Chondrocyte (in vitro differentiated cells): ENCODE measurements at regions not wholly inside any gene's neighbourhood (a gene's known extent, or its start where the extent isn't known, plus 50 kb on each side); places are given as distances from the start of the nearest gene placed in this dataset.

Experiments
- DNase-seq: peaks from one replicate; pipeline ENCODE4 v3.0.0; 2021; ENCODE audit warnings: mixed read lengths, low spot score
- H3K27ac Mint-ChIP-seq: one replicate; pipeline ENCODE4 v1.8.0; 2021; ENCODE audit warnings: mild to moderate bottlenecking, moderate library complexity, mixed read lengths; ENCODE audit not compliant: unreplicated experiment
- H3K27me3 Mint-ChIP-seq: 2 replicates; pipeline ENCODE4 v1.8.0; 2021; ENCODE audit warnings: low read depth, mixed read lengths
- H3K36me3 Mint-ChIP-seq: 2 replicates; pipeline ENCODE4 v1.8.0; 2021; ENCODE audit warnings: low read depth, mixed read lengths
- H3K4me1 Mint-ChIP-seq: 2 replicates; pipeline ENCODE4 v1.8.0; 2021; ENCODE audit warnings: low read depth, mild to moderate bottlenecking, mixed read lengths
- H3K4me3 Mint-ChIP-seq: one replicate; pipeline ENCODE4 v1.8.0; 2021; ENCODE audit warnings: mild to moderate bottlenecking, moderate library complexity, mixed read lengths; ENCODE audit not compliant: unreplicated experiment
- H3K9me3 Mint-ChIP-seq: 2 replicates; pipeline ENCODE4 v1.8.0; 2021; ENCODE audit warnings: low read depth, mixed read lengths
- TF ChIP-seq, protein P1 (sequence below): fragments of 200-600 bp; sonication (generic); IDR thresholded peaks from 2 replicates; pipeline ENCODE4 v1.5.0; 2021; ENCODE audit warnings: antibody characterized with exemption, mild to moderate bottlenecking, moderate library complexity

DNA sequence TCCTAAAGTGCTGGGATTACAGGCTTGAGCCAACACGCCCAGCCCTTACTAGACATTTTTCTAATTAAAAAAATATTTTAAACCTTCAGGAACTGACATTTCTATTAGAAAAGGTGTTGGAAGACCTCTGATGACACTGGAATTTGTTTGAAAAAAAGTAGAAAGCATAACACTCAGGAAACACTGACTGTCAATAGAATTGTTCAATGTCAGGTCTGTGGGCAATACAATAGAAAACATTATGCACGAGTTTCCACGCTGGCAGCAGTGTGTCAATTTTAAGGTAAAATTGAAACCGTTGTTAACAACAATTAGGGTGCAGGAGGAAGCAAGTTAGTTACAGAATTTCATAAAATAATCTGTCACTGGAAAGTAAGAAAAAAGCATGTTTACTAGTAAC lies 140.7 kb upstream of the KLHL4 start:
- DNase-seq: no peak
- Mint-ChIP-seq H3K27me3 (peaks cover 13% of the 10 kb centered on the region), H3K4me1 (no peaks in the 10 kb centered on the region), H3K27ac (no peak overlapping the region), H3K4me3 (no peak overlapping the region), H3K9me3 (no peaks in the 10 kb centered on the region), H3K36me3 (no peaks in the 10 kb centered on the region)
- TF ChIP-seq, protein P1, sequence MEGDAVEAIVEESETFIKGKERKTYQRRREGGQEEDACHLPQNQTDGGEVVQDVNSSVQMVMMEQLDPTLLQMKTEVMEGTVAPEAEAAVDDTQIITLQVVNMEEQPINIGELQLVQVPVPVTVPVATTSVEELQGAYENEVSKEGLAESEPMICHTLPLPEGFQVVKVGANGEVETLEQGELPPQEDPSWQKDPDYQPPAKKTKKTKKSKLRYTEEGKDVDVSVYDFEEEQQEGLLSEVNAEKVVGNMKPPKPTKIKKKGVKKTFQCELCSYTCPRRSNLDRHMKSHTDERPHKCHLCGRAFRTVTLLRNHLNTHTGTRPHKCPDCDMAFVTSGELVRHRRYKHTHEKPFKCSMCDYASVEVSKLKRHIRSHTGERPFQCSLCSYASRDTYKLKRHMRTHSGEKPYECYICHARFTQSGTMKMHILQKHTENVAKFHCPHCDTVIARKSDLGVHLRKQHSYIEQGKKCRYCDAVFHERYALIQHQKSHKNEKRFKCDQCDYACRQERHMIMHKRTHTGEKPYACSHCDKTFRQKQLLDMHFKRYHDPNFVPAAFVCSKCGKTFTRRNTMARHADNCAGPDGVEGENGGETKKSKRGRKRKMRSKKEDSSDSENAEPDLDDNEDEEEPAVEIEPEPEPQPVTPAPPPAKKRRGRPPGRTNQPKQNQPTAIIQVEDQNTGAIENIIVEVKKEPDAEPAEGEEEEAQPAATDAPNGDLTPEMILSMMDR: no peak

DNA sequence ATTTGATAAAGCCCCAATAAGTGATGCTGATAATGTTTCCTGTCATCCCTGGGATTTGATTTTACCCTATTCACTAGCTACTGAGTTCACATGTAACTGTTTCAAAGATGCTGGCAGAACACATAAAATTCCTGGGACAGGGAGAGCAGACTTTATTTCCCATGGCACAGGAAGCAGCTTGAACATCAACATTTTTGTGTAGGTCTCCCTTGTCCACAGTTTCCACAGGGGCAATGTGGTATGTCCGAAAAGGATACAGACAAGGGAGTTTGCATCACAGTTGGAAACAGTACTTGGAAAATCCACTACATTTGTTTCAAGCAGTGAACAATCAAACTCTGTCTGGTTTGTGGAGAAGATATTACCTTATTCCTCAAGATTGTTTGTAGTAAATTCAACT lies 129.2 kb upstream of the KLHL4 start:
- no peak for DNase-seq

DNA sequence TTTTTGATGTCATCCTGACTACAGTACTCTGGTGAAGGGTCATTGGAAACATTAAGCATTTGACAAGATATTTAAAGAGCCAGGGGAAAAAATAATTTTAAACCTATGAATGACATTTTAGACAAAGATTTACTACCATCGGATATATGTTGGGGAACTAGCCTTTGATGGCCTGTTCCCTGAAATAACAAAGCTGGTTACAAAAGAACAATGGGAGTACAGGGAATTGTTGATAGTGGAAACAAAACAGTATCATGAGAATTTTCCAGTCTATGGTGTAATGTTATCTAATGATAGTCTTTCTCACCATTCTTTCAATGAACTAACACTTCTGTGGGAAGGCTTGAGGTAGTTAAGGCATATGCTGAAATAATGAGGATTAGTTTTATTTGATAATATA lies 125.9 kb upstream of the KLHL4 start:
- H3K27me3 Mint-ChIP-seq: peaks cover 19% of the 10 kb centered on the region
- no peak overlapping the region for H3K27ac Mint-ChIP-seq
- TF ChIP-seq, protein P1: no peak
- H3K4me1 Mint-ChIP-seq: no peaks in the 10 kb centered on the region
- no peak overlapping the region for H3K4me3 Mint-ChIP-seq
- no peak for DNase-seq
- H3K9me3 Mint-ChIP-seq: no peaks in the 10 kb centered on the region
- H3K36me3 Mint-ChIP-seq: no peaks in the 10 kb centered on the region

More for the DNA sequence above, 129.2 kb upstream of the KLHL4 start:
- Mint-ChIP-seq H3K36me3 (no peaks in the 10 kb centered on the region), H3K4me1 (no peaks in the 10 kb centered on the region), H3K9me3 (peaks cover 2% of the 10 kb centered on the region), H3K27ac (no peak overlapping the region), H3K27me3 (peaks cover 24% of the 10 kb centered on the region), H3K4me3 (no peak overlapping the region)
- TF ChIP-seq, protein P1: no peak

GRCh38 chrX:87392369-87392768 lies 125.2 kb upstream of the KLHL4 start:
- TF ChIP-seq, protein P1: no peak
- no peak for DNase-seq
- Mint-ChIP-seq H3K4me3 (no peak overlapping the region), H3K27me3 (peaks cover 21% of the 10 kb centered on the region), H3K36me3 (no peaks in the 10 kb centered on the region), H3K4me1 (no peaks in the 10 kb centered on the region), H3K9me3 (no peaks in the 10 kb centered on the region), H3K27ac (no peak overlapping the region)

- no peaks in the 10 kb centered on the region for H3K36me3 Mint-ChIP-seq
- no peak overlapping the region for H3K4me3 Mint-ChIP-seq
- DNase-seq: no peak
- peaks cover 6% of the 10 kb centered on the region for H3K9me3 Mint-ChIP-seq
- TF ChIP-seq, protein P1: no peak
- H3K27me3 Mint-ChIP-seq: peaks cover 17% of the 10 kb centered on the region
- H3K4me1 Mint-ChIP-seq: no peaks in the 10 kb centered on the region
- H3K27ac Mint-ChIP-seq: no peak overlapping the region
Measured at GRCh38 chrX:87397103-87397886, 120.3 kb upstream of the KLHL4 start.
